Naive thymus-derived CD4-positive, alpha-beta T cell (primary cell): ENCODE measurements at regions not wholly inside any gene's neighbourhood (a gene's known extent, or its start where the extent isn't known, plus 50 kb on each side); places are given as distances from the start of the nearest gene placed in this dataset.

ENCODE experiments used
- ATAC-seq: fragments of 150-1000 bp; cut with Tn5 transposase; 2 replicates; pipeline ENCODE4 v1.10.0; 2021; ENCODE audit warnings: mild to moderate bottlenecking, moderate library complexity
- CTCF ChIA-PET: fragments of 350-600 bp; sonication (Branson Sonifier 250); formaldehyde crosslinking; loops from one replicate; lab custom pipeline; 2021; ENCODE audit warnings: antibody characterized with exemption; lab: Charles Lee
- POLR2A ChIA-PET: fragments of 350-600 bp; sonication (Branson Sonifier 250); formaldehyde crosslinking; loops from one replicate; lab custom pipeline; 2021; ENCODE audit warnings: antibody characterized with exemption, inconsistent platforms; lab: Charles Lee
- DNase-seq, 9 donors: peaks; one replicate each; pipeline versions ENCODE4 v3.0.0 to v3.0.0-alpha.2; 2020 to 2022; ENCODE audit warnings: mixed read lengths in 1 of 9
- H3K27ac ChIP-seq: one replicate; pipeline ENCODE4 v1.7.0; 2013; ENCODE audit warnings: mild to moderate bottlenecking, low read depth, low read length, moderate library complexity
- H3K27me3 ChIP-seq, 2 donors: one replicate each; pipeline ENCODE4 v1.7.0; 2013; ENCODE audit warnings: low read length in 2 of 2, mild to moderate bottlenecking in 2 of 2, moderate library complexity in 2 of 2; ENCODE audit not compliant: control insufficient read depth in 2 of 2, insufficient read depth in 2 of 2
- H3K36me3 ChIP-seq, 3 experiments: 1 replicate in 2 of 3; 2 replicates in 1 of 3; pipeline ENCODE4 v1.7.0; 2013; ENCODE audit warnings: low read length in 3 of 3, mild to moderate bottlenecking in 3 of 3, moderate library complexity in 1 of 3; ENCODE audit not compliant: insufficient read depth in 3 of 3, control insufficient read depth in 2 of 3
- H3K4me1 ChIP-seq, 2 donors: one replicate each; pipeline ENCODE4 v1.7.0; 2013; ENCODE audit warnings: low read length in 2 of 2, mild to moderate bottlenecking in 2 of 2, moderate library complexity in 1 of 2; ENCODE audit not compliant: control insufficient read depth in 2 of 2, insufficient read depth in 2 of 2
- H3K4me3 ChIP-seq: 2 replicates; pipeline ENCODE4 v1.7.0; 2013; ENCODE audit warnings: mild to moderate bottlenecking, low read length
- H3K9me3 ChIP-seq, 3 experiments: 1 replicate in 2 of 3; 2 replicates in 1 of 3; pipeline ENCODE4 v1.7.0; 2013; ENCODE audit warnings: low read length in 3 of 3; ENCODE audit not compliant: control insufficient read depth in 2 of 3
- H3K27ac Mint-ChIP-seq, 9 donors: one replicate each; pipeline ENCODE4 v1.8.0; 2020 to 2022; ENCODE audit warnings: mixed read lengths in 9 of 9, mild to moderate bottlenecking in 8 of 9, moderate library complexity in 5 of 9, inconsistent platforms in 2 of 9
- H3K27me3 Mint-ChIP-seq, 5 donors: one replicate each; pipeline ENCODE4 v1.8.0; 2021 to 2022; ENCODE audit warnings: mixed read lengths in 5 of 5, mild to moderate bottlenecking in 1 of 5
- H3K36me3 Mint-ChIP-seq, 5 donors: one replicate each; pipeline ENCODE4 v1.8.0; 2020 to 2022; ENCODE audit warnings: mixed read lengths in 5 of 5, mild to moderate bottlenecking in 3 of 5, inconsistent platforms in 1 of 5
- H3K4me1 Mint-ChIP-seq, 7 donors: one replicate each; pipeline ENCODE4 v1.8.0; 2020 to 2022; ENCODE audit warnings: mixed read lengths in 7 of 7, mild to moderate bottlenecking in 3 of 7, inconsistent platforms in 1 of 7
- H3K4me3 Mint-ChIP-seq, 10 donors: one replicate each; pipeline ENCODE4 v1.8.0; 2020 to 2022; ENCODE audit warnings: mild to moderate bottlenecking in 10 of 10, mixed read lengths in 10 of 10, moderate library complexity in 6 of 10, inconsistent platforms in 2 of 10
- H3K9me3 Mint-ChIP-seq, 11 donors: one replicate each; pipeline ENCODE4 v1.8.0; 2020 to 2022; ENCODE audit warnings: mixed read lengths in 11 of 11, mild to moderate bottlenecking in 4 of 11, inconsistent platforms in 1 of 11, moderate library complexity in 1 of 11
- intact Hi-C, 2 donors: fragments of 100-400 bp; cut with micrococcal nuclease; formaldehyde crosslinking; loops; one replicate each; pipeline ENCODE4 v1.15.1; 2023

- peaks cover 2 to 37% (median 27%) of the 10 kb centered on the region in 5 donors for H3K27me3 Mint-ChIP-seq
- no peaks in the 10 kb centered on the region for H3K36me3 ChIP-seq
- H3K27ac ChIP-seq: no peak overlapping the region
- H3K27me3 ChIP-seq: no peaks in the 10 kb centered on the region
- ChIA-PET CTCF (no interaction called here), POLR2A (no interaction called here)
- no peaks in the 10 kb centered on the region for H3K9me3 ChIP-seq
- H3K36me3 Mint-ChIP-seq: no peaks in the 10 kb centered on the region
- no peak overlapping the region for H3K4me3 Mint-ChIP-seq
- H3K27ac Mint-ChIP-seq: no peak overlapping the region
- peaks cover 0 to 9% (median 5%) of the 10 kb centered on the region in 11 donors for H3K9me3 Mint-ChIP-seq
- H3K4me3 ChIP-seq: no peak overlapping the region
- no peaks in the 10 kb centered on the region for H3K4me1 Mint-ChIP-seq
- no peak for ATAC-seq
- intact Hi-C loops: no loop called here
- no peak for DNase-seq
- no peaks in the 10 kb centered on the region for H3K4me1 ChIP-seq
Observed at GRCh38 chr22:49224243-49224642, 603.4 kb downstream of the BRD1 start.

- Histone ChIP-seq H3K9me3 (peaks cover 0 to 4% (median 0%) of the 10 kb centered on the region in 3 experiments), H3K36me3 (no peaks in the 10 kb centered on the region), H3K27me3 (no peaks in the 10 kb centered on the region), H3K4me3 (no peak overlapping the region), H3K27ac (no peak overlapping the region), H3K4me1 (no peaks in the 10 kb centered on the region)
- DNase-seq (no peak), ATAC-seq (no peak)
- Mint-ChIP-seq H3K4me1 (no peaks in the 10 kb centered on the region), H3K36me3 (peaks cover 0 to 9% (median 0%) of the 10 kb centered on the region in 5 donors), H3K9me3 (peaks cover 3 to 33% (median 18%) of the 10 kb centered on the region in 11 donors), H3K27me3 (peaks cover 2 to 70% (median 59%) of the 10 kb centered on the region in 5 donors), H3K27ac (no peak overlapping the region), H3K4me3 (no peak overlapping the region)
- intact Hi-C loops: no loop called here
- ChIA-PET CTCF (no interaction called here), POLR2A (no interaction called here)
Observed at GRCh38 chr22:49218142-49218541, 609.5 kb downstream of the BRD1 start.

- Mint-ChIP-seq H3K4me1 (no peaks in the 10 kb centered on the region), H3K36me3 (peaks cover 0 to 9% (median 0%) of the 10 kb centered on the region in 5 donors), H3K27me3 (peaks cover 0 to 62% (median 57%) of the 10 kb centered on the region in 5 donors), H3K4me3 (no peak overlapping the region), H3K27ac (no peak overlapping the region), H3K9me3 (peaks cover 5 to 33% (median 17%) of the 10 kb centered on the region in 11 donors)
- ATAC-seq (no peak), DNase-seq (no peak)
- POLR2A ChIA-PET: interaction anchor here (0.9 kb wide), 1 partner anchor 8 kb away, joined by 3 read pairs; no protein-coding TSS in a partner anchor
- CTCF ChIA-PET: no interaction called here
- intact Hi-C loops: no loop called here
- Histone ChIP-seq H3K27me3 (no peaks in the 10 kb centered on the region), H3K27ac (no peak overlapping the region), H3K4me3 (no peak overlapping the region), H3K4me1 (no peaks in the 10 kb centered on the region), H3K9me3 (peaks cover 0 to 4% (median 0%) of the 10 kb centered on the region in 3 experiments), H3K36me3 (no peaks in the 10 kb centered on the region)
Observed at GRCh38 chr22:49216579-49216978, 611.1 kb downstream of the BRD1 start.

GRCh38 chr22:49215840-49216239 lies 611.8 kb downstream of the BRD1 start:
- Histone ChIP-seq H3K4me1 (no peaks in the 10 kb centered on the region), H3K9me3 (peaks cover 0 to 4% (median 0%) of the 10 kb centered on the region in 3 experiments), H3K27ac (no peak overlapping the region), H3K36me3 (no peaks in the 10 kb centered on the region), H3K27me3 (no peaks in the 10 kb centered on the region), H3K4me3 (no peak overlapping the region)
- Mint-ChIP-seq H3K9me3 (peaks cover 5 to 33% (median 17%) of the 10 kb centered on the region in 11 donors), H3K4me3 (no peak overlapping the region), H3K4me1 (no peaks in the 10 kb centered on the region), H3K36me3 (peaks cover 0 to 9% (median 0%) of the 10 kb centered on the region in 5 donors), H3K27me3 (peaks cover 0 to 61% (median 50%) of the 10 kb centered on the region in 5 donors), H3K27ac (no peak overlapping the region)
- CTCF ChIA-PET: no interaction called here
- intact Hi-C loops: no loop called here
- DNase-seq (no peak), ATAC-seq (no peak)
- POLR2A ChIA-PET: interaction anchor here (0.9 kb wide), 1 partner anchor 9 kb away, joined by 3 read pairs; no protein-coding TSS in a partner anchor

- no peak overlapping the region for H3K27ac ChIP-seq
- Mint-ChIP-seq H3K27me3 (peaks cover 0 to 63% (median 46%) of the 10 kb centered on the region in 5 donors), H3K4me1 (no peaks in the 10 kb centered on the region), H3K9me3 (peaks cover 5 to 33% (median 17%) of the 10 kb centered on the region in 11 donors), H3K4me3 (no peak overlapping the region), H3K36me3 (peaks cover 0 to 9% (median 0%) of the 10 kb centered on the region in 5 donors), H3K27ac (no peak overlapping the region)
- H3K4me1 ChIP-seq: no peaks in the 10 kb centered on the region
- no peak overlapping the region for H3K4me3 ChIP-seq
- DNase-seq (no peak), ATAC-seq (no peak)
- ChIA-PET CTCF (no interaction called here), POLR2A (no interaction called here)
- no peaks in the 10 kb centered on the region for H3K36me3 ChIP-seq
- intact Hi-C loops: no loop called here
- H3K27me3 ChIP-seq: no peaks in the 10 kb centered on the region
- peaks cover 0 to 4% (median 0%) of the 10 kb centered on the region in 3 experiments for H3K9me3 ChIP-seq
Observed at GRCh38 chr22:49214976-49215375, 612.7 kb downstream of the BRD1 start.

- CTCF ChIA-PET: no interaction called here
- no peak overlapping the region for H3K27ac Mint-ChIP-seq
- ATAC-seq (no peak), DNase-seq (no peak)
- H3K9me3 Mint-ChIP-seq: peaks cover 5 to 23% (median 11%) of the 10 kb centered on the region in 11 donors
- H3K36me3 ChIP-seq: no peaks in the 10 kb centered on the region
- H3K4me3 Mint-ChIP-seq: no peak overlapping the region
- H3K27me3 ChIP-seq: no peaks in the 10 kb centered on the region
- peaks cover 0 to 4% (median 0%) of the 10 kb centered on the region in 3 experiments for H3K9me3 ChIP-seq
- H3K4me1 Mint-ChIP-seq: no peaks in the 10 kb centered on the region
- H3K27me3 Mint-ChIP-seq: peaks cover 0 to 65% (median 35%) of the 10 kb centered on the region in 5 donors
- intact Hi-C loops: no loop called here
- no peak overlapping the region for H3K4me3 ChIP-seq
- no peak overlapping the region for H3K27ac ChIP-seq
- no peaks in the 10 kb centered on the region for H3K4me1 ChIP-seq
- peaks cover 0 to 14% (median 0%) of the 10 kb centered on the region in 5 donors for H3K36me3 Mint-ChIP-seq
- POLR2A ChIA-PET: no interaction called here
Observed at GRCh38 chr22:49213731-49214352, 613.8 kb downstream of the BRD1 start.

GRCh38 chr22:49212466-49212865 lies 615.2 kb downstream of the BRD1 start:
- intact Hi-C loops: no loop called here
- Mint-ChIP-seq H3K27ac (no peak overlapping the region), H3K9me3 (peaks cover 0 to 10% (median 3%) of the 10 kb centered on the region in 11 donors), H3K27me3 (peaks cover 0 to 51% (median 21%) of the 10 kb centered on the region in 5 donors), H3K36me3 (peaks cover 0 to 4% (median 0%) of the 10 kb centered on the region in 5 donors), H3K4me1 (no peaks in the 10 kb centered on the region), H3K4me3 (no peak overlapping the region)
- ATAC-seq (no peak), DNase-seq (no peak)
- H3K36me3 ChIP-seq: no peaks in the 10 kb centered on the region
- no peaks in the 10 kb centered on the region for H3K4me1 ChIP-seq
- H3K9me3 ChIP-seq: no peaks in the 10 kb centered on the region
- no peak overlapping the region for H3K27ac ChIP-seq
- ChIA-PET POLR2A (no interaction called here), CTCF (interaction anchor here (0.7 kb wide), 1 partner anchor 75 kb away, joined by 3 read pairs; no protein-coding TSS in a partner anchor)
- H3K27me3 ChIP-seq: no peaks in the 10 kb centered on the region
- no peak overlapping the region for H3K4me3 ChIP-seq
